Thyroid gland (tissue), 4 donors: ENCODE measurements at regions not wholly inside any gene's neighbourhood (a gene's known extent, or its start where the extent isn't known, plus 50 kb on each side); places are given as distances from the start of the nearest gene placed in this dataset.

Experiments
- POLR2A ChIP-seq, 2 donors: fragments of 450-650 bp; IDR thresholded peaks; one replicate each; pipeline ENCODE4 v1.6.1; 2017; ENCODE audit warnings: antibody characterized with exemption in 2 of 2, mild to moderate bottlenecking in 2 of 2, moderate library complexity in 1 of 2
- TF ChIP-seq, protein P1 (sequence below), 6 experiments: fragments of 200-600 bp in 3 of 6; fragments of 450-650 bp in 3 of 6; sonication (generic) in 3 of 6; IDR thresholded peaks; one replicate each; pipeline ENCODE4 v1.5.1; 2016 to 2019; ENCODE audit warnings: antibody characterized with exemption in 6 of 6, mild to moderate bottlenecking in 2 of 6, inconsistent platforms in 1 of 6, moderate library complexity in 1 of 6

DNA sequence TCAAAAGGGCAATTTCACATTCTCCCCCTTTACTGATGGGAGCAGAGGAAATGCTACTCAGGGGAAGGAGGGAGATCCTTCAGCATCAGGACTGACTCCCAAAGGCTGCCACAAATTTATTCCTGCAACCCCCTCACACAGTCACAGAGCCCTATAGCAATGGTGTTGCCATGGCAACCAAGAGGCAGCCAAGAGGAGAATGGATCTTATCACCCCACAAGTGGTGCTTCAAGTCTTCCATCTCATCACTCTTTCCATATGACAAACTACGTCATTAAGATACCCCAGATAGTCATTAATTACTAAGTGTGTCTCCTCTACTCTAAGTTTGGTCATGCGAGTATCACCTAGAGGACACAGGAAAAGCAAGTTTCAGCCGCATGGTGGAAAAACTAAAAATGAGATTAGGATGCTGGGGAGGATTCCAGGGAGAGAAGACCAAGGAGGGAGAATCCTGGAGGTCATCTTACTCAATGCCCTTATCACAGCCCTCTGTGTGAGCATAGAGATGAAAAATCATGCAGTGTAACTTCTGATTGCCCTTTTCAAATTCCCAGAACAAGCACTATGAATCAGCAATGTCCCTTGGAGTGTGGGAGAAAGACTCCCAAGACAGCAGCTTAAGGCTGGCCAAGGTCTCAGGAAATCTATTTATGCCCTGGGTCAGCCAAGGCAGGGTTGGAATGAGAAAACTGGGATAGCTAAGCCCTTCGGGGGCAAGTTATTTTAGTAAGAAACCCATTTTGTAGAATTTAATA, 885.7 kb upstream of the KLHL29 start:
- TF ChIP-seq, protein P1, sequence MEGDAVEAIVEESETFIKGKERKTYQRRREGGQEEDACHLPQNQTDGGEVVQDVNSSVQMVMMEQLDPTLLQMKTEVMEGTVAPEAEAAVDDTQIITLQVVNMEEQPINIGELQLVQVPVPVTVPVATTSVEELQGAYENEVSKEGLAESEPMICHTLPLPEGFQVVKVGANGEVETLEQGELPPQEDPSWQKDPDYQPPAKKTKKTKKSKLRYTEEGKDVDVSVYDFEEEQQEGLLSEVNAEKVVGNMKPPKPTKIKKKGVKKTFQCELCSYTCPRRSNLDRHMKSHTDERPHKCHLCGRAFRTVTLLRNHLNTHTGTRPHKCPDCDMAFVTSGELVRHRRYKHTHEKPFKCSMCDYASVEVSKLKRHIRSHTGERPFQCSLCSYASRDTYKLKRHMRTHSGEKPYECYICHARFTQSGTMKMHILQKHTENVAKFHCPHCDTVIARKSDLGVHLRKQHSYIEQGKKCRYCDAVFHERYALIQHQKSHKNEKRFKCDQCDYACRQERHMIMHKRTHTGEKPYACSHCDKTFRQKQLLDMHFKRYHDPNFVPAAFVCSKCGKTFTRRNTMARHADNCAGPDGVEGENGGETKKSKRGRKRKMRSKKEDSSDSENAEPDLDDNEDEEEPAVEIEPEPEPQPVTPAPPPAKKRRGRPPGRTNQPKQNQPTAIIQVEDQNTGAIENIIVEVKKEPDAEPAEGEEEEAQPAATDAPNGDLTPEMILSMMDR (IDR thresholded peaks at IDR 0.05): no peak
- no peak for TF ChIP-seq POLR2A (IDR thresholded peaks at IDR 0.05)
